ENCODE measurements at regions not wholly inside any gene's neighbourhood (a gene's known extent, or its start where the extent isn't known, plus 50 kb on each side); places are given as distances from the start of the nearest gene placed in this dataset.

GRCh38 chr3:1587426-1587825, 494.6 kb downstream of the CNTN6 start:
- TF ChIP-seq CTCF (IDR thresholded peaks at IDR 0.05) (no peak), POLR2A (IDR thresholded peaks at IDR 0.05) (no peak)

Measured in lower leg skin (tissue), 3 donors.